GM19397 (cell line): ENCODE measurements at regions not wholly inside any gene's neighbourhood (a gene's known extent, or its start where the extent isn't known, plus 50 kb on each side); places are given as distances from the start of the nearest gene placed in this dataset.

ENCODE experiments used
- ATAC-seq: cut with Tn5 transposase; IDR thresholded peaks from one replicate; pipeline ENCODE4 v1.9.1; 2021; ENCODE audit warnings: mild to moderate bottlenecking, moderate library complexity; ENCODE audit not compliant: unreplicated experiment

DNA sequence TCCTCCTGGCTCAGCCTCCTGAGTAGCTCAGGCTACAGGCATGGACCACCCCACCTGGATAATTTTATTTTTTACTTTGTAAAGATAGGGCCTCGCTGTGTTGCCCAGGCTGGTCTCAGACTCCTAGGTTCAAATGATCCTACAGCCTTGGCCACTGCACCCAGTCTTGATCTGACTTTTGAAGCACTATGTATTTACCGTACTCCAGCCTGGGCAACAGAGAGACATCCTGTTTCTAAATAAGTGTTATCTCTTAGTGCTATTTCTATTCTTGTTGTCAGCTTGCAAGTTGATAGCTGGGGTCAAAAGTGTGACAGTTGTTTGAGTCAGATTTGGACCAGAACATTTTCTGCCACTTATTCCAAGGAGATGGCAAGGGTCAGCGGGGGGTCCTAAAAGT, 486.4 kb downstream of the NPIPA7 start:
- no peak for ATAC-seq

DNA sequence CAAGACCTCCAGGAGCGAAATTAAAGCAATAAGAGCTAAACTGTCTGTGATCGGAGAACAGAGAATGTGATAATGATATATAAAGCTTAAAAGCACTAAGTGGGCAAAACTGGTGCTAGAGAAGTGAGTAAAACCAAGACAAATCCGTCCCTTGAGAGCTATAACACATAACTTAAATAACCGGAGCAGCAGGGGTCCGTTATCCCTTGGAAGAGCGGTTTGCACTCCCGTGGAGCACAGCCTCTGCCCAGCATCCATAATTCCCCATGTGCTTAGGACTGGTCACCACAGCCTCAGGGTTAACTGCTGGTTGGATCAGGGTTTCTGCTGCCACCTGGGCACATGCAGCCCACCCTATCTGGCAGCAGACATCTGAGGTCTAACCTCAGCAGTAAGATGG, 489.0 kb downstream of the NPIPA7 start:
- ATAC-seq = no peak

DNA sequence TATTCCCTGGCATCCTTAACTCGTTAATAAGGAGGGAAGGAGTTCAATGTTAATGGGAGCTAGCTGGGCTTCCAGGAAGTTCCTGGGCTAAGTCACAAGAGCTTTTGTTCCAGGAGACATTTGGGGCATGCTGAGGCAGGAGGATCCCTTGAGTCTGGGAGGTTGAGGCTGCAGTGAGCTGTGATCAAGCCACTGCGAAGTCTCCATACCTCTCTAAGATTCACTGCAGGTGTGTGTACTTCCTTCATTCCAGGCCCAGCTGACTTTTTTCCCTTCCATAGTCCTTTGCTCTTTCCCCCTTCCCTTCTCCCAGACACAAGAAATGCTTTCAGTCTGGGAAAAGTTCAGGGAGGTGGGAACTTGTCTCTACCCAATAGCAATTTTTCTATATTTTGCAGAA, 489.8 kb downstream of the NPIPA7 start:
- ATAC-seq = no peak

DNA sequence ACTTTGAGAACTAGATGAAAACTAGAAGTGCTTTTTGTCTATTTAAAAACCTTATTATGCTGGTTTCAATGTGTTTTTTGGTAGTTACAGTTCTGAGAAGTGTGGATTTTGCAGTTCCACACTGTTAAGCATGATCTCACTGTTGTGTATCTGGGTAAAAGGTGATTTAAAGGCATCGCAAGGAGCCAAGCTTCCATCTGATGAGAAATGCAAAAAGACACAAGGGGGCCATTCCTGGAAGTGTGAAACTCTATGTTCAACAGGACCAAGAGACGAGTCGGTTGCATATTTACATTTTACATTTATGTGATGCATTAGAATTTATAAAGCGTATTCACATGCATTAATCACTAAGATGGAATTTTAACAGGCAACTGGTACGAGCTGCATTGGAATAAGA, 490.8 kb downstream of the NPIPA7 start:
- no peak for ATAC-seq

DNA sequence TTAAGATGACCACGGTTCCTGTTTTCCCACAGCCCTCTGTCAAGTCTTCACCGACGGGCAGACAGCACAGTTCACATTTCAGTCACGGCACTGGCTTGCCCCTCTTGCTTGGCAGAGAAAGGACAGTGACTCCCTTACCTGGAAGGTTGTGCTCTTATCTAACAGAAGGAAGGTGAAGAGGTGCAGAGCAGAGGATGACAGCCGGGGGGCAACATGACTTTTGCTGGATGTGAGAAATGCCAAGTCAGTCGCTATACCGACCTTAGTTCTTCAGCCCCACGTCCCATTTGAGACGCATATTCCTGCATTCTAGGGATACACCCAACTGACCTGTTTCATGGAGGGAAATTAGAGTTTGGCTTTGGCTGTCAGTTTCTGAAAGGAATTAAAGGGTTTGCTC, 492.3 kb downstream of the NPIPA7 start:
- no peak for ATAC-seq

DNA sequence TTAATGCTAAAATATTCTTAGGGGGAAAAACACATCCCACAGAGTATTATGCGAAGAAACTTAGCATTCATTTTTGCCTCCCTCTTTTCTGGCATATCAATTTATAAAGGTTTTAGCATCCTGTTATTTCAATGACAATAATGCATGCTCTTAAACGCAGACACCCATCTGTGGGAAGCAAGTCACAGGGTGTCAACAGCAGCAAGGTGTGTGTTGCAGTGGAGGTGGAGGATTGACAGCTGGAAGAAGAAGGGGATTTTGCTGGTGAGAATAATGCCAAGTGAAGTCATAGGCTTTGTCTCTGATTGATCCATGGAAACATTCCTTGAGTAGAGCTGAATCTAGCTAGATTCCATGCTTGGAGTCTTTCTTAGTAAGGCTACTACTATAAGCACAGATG, 498.1 kb downstream of the NPIPA7 start:
- no peak for ATAC-seq

DNA sequence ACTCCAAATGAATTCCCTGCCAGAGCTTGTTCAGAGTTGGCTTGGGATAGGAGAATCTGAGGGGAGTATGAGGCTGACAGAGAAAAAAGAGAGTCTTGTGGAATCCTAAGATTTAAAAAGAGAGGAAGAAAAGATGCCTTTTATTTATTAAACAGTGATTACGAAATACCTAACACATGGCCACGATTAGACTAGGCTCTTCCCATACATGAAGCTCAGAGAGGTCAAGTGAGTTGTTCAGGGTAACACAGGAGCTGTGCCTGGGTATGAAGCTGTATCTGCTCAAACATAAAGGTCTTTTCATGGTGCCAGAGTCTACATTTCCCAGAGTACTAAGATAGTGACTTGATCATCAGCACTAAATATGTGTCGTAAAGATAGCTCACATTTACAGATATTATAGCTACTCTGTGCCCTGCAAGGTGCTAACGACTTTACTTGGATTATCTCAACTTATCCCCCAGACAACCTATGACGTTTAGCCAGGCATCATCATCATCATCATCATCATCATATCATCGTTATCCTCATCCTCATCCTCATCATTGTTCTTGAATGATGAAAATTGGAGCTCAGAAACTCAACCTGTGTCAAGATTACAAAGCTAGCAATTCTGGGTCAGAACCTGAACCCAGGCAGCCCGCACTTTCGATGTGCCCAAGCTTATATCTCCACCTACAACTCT, 500.8 kb downstream of the NPIPA7 start:
- no peak for ATAC-seq

DNA sequence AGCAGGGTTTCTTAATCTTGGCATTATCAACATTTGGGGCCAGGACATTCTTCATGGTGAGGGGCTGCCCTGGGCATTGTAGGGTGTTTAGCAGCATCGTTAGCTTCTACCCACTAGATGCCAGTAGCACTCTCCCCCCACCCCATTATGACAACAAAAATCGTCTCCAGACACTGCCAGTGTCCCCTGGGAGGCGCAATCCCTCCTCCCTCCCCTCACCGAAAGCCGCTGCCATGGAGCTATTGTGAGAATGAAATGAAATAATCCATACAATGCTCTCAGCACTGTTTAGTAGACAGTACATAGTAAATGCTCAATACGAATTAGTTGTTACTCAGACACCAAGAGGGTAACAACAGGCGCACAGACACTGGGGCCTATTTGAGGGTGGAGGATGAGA, 502.9 kb downstream of the NPIPA7 start:
- ATAC-seq = no peak

DNA sequence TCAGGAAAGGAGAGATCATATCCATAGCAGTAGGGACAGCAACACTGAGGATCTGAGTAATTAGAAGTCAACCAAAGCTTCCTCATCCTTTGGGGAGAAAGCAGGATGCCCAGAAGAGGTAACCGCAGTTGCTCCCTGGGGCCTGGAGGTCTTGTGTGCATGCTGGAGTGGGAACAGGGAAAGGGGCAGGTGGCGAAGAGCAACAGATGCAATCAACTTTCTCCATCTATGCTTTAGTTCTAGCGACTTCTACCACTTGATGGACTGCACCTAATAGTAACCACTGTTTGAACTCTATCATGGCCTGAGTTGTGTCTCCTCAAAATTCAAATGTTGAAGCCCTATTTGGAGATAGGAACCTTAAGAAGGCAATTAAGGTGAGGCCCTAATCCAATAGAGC, 503.8 kb downstream of the NPIPA7 start:
- ATAC-seq = no peak

DNA sequence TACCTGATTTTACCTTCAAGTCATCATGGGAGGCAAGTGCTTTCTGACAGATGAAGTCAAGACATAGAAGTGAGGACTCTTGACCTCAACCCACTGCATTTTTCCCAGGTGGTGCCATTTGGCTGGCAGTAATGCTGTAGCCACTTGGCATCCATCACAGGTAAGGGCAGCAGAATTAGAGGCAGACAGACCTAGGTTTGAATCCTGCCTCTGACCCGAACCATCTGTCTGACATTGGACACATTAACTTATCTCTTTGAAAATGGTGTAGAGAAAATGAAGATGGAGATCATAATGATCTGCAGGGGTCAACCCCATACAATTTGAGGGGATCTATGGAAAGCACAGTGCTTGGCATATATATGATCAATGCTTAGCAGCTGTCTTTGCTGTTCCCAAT, 505.5 kb downstream of the NPIPA7 start:
- ATAC-seq = no peak

DNA sequence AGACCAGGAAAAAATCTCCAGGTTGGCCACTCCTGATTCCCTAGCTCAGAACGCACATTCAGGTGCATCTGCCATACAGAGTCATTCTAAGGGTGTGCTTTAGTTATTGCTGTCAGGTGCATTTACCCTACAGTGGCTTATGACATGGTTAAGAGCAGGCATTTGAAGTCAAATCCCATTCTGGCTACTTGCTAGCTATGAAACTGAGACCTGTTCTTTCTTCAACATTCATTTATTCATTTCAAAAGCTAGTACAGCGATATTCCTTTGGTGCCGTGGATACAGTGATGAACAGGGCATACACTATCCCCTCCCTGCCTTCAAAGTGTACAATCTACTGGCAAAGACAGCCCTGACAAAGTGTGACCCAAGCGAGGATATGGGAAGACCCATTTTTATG, 508.3 kb downstream of the NPIPA7 start:
- ATAC-seq = no peak

DNA sequence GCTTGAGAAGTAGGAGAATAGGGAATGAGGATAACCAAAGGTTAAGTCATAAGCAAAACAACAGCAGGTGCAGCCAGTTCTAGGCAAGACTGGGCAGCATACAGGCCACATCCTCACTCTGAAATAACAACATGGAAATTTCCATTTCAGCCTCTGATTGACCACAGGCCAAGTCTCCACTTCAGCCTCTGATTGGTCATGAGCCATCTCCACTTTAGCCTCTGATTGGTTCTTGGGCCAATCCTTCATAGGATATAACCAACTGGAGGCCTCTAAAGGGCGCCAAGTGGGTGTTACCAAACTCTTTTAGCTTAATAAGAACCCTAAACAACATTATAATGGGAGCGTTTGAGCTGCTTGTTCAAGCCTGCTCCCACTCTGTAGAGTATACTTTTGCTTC, 512.0 kb downstream of the NPIPA7 start:
- no peak for ATAC-seq

DNA sequence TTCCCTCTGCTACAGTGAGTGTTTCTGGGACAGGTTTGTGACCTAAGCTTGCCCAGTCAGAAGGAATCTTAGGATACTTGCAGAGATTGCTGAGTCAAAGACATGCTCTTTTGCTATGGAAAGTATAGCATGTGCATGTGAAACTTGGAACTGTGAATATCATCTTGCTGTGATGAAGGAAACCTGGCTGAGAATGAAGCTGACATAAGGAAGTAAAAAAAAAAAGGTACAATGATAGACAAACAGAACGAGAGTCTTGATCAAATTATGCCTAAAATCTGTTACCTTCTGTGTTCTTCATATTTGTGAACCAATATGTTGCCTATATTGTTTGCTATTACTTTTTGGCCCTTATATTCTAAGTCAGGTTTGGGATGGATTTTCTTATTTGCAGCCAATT, 525.7 kb downstream of the NPIPA7 start:
- ATAC-seq = no peak

DNA sequence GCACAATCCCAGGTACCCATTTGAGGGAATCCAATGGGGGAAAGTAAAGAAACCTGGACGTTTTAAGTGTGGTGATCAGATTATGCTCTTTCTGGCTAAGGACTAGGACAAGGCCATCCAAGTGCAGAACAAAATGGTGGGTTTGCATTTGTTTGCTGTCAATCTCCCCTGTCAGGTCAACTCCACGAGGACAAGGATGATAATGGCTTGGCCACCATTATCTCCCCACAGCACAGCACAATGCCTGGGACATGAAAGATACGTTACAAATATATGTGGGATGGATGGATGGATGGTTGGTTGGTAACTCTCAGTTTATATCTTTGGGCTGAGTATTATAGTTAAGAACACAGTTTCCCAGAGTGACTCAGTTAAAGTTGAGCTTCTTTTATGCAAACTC, 526.9 kb downstream of the NPIPA7 start:
- ATAC-seq = no peak

DNA sequence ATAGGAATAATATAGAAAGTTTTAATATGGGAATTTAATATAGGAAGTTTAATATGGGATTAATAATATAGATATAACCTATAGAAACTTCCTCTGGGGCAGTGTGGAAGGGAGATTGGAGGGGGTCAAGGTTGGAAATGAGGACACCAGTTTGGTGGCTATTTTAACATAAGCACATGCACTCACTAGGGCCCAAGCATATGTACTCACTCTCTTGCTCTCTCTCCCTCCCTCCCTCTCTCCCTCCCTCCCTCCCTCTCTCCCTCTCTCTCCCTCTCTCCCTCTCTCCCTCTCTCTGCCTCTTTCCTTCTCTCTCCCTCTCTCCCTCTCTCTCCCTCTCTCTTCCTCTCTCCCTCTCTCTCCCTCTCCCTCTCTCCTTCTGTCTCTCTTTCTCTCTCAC, 528.1 kb downstream of the NPIPA7 start:
- no peak for ATAC-seq

DNA sequence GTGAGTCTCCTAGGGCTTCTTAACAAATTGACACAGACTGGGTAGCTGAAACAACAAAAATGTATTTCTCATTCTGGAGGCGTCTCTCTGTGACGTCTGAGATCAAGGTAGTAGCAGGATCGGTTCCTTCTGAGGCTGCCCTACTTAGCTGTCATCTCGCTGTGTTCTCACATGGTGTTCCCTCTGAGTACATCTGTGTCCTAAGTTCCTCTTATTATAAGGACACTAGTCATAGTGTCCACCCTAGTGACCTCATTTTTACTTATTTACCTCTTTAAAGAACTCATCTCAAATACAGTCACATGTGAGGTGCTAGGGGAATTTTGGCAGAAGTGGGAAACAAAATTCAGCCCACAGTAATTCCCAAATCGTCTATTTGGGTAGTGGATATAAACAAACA, 529.1 kb downstream of the NPIPA7 start:
- ATAC-seq = no peak

DNA sequence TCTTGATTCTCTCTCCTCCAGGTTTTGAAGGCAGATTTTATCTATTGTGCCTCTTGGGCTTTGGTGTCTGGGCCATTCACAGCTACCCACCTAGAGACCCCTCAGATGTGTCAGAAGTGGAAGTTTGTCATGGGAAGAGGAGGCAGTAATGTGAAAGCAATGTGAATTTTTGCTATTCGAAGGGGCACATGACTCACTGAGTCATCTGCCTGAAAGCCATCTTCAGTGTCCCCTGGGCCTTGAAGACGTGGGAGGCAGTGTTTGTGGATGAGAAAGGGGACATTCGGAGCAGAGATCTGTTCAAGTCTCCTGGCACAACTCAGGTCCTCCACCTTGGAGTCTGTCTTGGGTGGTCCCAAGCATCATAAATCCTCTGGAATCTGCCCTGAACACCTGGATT, 530.2 kb downstream of the NPIPA7 start:
- ATAC-seq = no peak

DNA sequence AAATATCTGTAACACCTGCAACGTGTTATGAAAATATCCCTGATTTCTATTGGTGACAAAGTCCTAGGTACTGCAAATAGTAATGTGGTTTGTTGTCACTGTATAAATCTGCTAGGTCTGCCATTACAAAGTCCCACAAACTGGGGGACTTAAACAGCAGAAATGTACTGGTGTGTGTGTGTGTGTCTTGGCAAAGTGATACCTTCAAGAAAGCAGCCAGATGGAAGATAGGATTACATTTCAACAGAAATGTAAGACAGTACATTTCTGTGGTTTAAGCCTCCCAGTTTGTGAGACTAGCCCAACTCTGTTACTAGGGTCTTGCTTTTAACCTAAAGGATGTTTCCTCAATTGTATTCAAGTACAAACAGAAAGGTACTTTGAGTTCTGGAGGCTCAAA, 531.7 kb downstream of the NPIPA7 start:
- no peak for ATAC-seq

DNA sequence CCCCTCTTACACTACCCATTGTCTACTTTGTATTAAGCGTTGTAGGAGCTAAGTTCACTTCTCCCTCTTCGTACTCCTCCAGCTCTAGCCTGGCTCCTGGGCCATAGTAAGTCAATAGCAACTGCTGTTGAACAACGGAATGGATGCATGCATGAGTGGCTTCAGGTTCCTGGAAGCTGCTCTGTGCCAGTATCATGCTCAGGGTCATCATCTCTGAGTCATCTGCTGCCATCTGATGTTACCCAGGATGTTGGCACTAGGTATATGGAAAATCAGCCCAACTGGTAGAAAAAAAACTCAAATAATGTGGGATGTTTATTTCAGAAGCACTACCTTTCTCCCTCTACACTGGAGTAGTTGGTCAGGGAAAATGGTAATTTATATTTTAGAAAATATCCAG, 536.8 kb downstream of the NPIPA7 start:
- ATAC-seq = no peak

DNA sequence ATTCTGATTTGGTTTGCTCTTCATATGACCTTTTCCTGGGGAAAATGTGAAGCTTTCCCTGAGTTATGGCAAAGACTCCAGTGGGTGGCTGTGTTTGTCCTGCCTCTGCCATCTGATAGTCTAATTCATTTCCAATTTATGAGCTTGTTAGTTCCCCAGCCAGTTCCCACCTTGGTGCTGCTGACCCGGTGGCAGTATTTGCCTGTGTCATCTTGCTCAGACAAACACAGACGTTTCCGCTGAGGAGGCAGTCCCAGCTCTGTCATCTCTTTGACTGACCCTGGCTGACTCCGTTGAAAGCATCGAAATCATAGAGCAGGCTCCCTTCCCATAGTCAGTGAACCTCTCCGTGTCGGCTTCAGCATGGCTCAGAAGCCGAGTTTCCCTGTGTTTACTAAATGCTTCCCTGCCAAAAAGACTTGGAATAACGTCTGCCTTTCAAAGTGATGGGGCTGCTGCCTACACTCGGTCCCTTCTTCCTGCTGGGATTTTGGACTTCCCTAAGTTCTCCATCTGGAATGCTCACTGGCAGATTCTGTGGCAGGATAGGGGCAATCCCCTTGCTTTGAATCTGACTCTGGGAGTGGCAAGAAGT, 538.3 kb downstream of the NPIPA7 start:
- no peak for ATAC-seq

DNA sequence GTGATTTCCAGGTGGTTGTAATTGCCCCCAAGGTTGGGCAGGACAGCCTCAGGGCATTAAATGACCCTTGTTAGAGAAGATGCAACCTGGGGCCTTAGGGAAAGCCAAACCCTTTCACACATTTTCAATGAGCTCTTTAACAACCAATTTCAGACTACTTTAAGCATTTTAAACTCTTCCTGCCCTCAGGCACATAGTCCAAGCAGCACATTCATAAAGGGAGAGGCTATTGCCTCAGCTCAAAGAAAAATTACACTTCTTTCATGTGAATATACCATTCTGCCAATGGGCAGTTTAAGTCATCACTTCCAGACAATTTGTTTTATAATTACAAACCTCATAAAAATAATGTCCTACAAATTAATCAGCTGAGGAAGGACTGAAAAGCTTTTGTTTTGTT, 544.5 kb downstream of the NPIPA7 start:
- ATAC-seq = no peak

DNA sequence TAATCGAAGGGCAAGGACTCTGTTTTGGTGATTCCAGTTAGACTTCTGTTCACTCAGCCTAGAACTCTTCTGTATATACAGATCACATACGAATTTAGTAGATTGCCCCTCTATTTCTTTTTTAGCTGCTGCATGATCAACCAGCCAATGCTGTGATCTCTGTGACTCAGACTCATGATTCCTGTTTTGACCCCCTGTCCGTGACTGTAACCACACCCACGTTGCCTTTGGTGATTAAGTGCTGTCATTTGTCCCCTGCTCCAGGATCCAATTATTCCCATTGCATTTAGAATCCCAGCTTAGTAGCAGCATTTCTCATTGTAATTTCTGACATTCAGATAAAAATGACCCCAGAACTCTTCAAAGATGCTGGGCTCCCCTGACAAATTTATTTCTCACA, 545.7 kb downstream of the NPIPA7 start:
- no peak for ATAC-seq

DNA sequence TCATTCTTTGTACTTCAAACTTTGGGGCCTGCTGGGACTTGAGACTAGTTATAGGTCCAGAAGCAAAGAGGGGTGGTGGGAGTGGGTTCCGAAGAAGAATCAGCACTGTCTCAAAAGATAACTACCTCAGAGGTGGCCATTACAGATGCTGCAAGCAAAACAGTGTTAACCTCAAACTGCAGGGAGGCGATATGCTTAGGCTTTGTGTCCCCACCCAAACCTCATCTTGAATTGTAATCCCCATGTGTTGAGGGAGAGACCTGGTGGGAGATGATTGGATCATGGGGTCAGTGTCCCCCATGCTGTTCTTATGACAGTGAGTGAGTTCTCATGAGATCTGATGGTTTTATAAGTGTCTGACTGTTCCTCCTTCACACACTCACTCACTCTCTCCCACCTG, 545.3 kb downstream of the XYLT1 start:
- ATAC-seq = no peak
